Left renal cortex interstitium (tissue), 4 donors: ENCODE measurements at regions not wholly inside any gene's neighbourhood (a gene's known extent, or its start where the extent isn't known, plus 50 kb on each side); places are given as distances from the start of the nearest gene placed in this dataset.

Experiments
- DNase-seq, 4 donors: peaks; one replicate each; pipeline ENCODE4 v3.0.0-alpha.2; 2013; ENCODE audit warnings: low read depth in 4 of 4, low spot score in 2 of 4, missing footprints in 1 of 4

DNA sequence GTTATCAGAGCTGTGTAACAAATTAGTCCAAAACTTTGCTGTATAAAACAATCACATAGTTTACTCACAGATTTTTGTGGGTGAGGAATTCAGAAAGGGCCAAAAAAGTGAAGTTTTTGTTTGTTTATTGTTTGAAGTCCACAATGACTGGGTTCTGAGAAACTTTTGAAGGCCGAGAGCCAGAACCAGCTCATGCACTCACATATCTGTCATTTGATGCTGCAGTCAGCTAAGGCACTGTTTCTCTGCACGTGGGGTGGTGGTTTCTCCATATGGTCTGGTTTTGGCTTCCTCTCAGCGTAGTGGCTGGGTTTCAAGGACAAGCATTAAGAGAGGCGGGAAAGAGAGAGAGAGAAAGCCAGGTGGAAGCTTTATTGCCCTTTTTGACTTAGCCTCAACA, 131.8 kb downstream of the TWIST2 start:
- DNase-seq = no peak

DNA sequence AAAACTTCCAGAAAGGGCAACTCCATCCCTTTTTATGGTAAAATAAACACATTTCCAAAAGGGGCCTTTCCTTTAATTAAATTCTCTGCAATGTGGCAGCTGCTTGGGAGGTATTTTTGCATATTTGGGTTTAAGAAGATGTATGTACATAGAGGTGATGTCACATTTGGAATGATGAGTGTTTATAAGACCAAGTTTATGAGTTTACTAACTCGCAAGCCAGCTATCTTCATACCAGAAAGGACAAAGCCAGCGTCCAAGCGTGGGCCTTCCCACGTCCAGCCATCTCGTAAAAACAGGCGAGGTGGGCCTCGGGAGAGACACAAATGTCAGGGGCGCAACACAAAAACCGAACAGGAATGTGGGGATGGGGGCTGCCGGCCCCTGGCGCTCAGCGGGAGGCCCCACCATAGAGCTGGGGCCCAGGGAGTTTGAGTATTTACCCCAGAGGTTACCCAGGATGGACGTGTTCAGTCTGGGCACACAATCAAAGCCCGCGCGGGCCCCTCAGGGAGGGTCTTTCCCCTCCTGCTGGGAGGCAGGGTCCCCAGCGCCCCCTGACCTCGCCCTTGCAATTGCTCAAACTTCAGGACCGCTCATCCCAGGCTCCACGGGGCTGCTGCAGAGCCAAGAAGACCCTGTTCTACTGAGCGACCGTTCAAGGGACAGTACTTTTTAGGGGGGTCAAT, 137.3 kb downstream of the TWIST2 start:
- DNase-seq = no peak

DNA sequence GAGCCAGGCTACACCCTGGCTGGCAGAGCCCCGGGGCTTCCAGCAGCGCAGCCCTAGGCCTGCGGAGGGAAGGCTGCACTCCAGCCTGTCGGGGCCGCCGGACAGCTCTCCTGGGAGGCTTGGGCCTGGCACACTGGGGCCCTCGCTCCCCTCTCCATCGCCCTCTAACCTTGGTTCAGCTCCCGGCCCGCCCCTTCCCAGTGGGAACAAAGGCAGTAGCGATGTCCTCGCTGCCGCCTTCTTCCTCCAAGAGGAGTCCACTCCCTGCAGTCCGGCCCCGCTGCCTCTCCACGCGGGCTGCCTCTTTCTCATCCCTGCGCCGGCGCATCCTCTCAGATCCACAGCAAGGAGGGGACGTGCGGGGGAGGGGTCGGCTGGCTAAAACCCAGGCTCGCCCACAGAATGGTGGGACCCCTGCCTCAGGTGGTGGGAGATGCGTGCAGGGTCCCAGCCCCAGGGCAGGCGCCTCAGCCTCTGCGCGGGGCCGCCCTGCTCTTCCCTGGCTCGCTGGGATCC, 138.1 kb downstream of the TWIST2 start:
- DNase-seq = no peak

DNA sequence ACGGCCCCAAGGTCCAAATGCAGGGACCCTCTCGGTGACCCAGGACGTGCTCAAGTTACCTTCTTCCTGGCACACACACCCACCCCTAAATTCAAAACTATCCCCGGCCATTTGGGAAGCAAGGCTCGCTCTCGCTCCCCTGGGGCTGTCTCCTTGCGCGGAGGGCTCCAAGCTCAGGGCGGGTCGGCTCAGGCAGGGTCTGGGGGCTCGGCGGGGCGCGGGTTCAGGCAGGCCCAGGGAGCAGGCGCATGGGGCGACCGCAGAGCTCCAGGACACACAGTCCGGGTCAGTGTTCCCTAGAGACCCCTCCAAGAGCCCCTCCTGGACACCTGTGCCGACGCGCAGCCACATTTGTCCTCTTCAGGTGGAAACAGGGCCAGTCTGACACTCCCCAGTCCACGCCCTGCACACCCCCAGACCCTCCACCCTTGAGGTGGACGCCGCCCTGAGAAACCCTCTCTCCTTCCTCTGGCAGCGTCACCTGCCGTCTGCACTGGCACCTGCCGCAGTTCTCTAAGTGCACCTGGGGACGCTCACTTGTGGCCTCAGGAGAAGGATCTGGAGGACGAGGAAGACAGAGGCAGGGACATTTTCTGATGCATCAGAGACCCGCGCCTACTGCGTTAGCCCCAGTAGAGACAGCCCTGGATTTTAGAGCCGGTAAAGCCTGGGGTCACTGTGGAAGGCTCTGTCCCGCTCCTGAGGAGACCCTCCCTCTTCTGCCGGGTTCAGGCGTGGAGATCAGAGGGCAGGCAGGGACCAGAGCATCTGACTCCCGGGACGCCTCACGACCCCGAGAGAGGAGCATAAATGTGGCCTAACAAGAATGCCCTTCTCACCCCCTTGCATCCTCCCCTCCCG, 138.8 kb downstream of the TWIST2 start:
- no peak for DNase-seq

DNA sequence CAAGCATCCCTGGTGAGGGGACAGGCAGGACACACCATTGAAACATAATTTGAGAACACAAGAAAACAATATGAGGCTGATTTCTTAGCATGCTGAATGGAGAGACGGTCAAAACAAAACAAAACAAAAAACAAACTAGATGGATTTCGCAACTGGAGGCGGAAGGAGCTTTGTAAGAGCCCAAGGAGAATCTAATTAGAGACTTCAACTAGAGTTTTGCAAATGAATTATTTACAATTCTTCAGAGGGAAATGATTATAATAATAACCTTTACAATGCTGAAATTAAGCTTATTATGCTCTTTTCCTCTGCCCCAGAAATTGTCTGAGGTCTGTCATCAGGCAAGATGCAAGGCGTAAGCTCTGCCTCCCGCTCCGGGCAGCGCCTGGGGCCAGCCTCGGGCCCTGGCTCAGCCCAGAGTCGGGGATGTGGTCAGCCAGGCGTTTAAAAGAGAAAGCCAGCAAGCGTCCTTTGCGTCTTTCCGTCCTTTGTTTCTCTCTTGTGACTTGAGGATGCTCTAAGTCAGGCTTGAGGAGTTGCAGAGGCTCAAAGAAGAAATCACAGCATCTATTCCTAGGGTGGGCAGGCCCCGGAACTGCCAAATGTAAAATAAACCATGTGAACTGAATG, 139.6 kb downstream of the TWIST2 start:
- no peak for DNase-seq

DNA sequence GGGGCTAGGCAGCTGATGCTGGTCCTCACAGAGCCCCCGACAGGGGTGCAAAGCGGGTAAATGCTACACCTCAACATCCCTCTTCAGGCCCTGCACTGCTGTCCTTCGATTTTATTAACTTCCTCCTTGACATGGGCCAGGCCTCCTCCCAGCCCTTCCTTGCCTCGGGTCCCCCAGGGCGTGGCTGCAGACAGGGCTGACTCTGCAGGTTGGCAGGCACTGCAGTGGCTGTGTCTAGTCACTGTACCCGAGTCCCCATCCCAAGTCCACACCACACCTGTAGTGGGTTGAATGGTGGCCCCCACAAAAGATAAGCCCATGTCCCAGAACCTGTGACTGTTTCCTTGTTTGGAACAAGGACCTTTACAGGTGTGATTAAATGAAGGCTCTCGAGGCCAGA, 140.2 kb downstream of the TWIST2 start:
- no peak for DNase-seq

DNA sequence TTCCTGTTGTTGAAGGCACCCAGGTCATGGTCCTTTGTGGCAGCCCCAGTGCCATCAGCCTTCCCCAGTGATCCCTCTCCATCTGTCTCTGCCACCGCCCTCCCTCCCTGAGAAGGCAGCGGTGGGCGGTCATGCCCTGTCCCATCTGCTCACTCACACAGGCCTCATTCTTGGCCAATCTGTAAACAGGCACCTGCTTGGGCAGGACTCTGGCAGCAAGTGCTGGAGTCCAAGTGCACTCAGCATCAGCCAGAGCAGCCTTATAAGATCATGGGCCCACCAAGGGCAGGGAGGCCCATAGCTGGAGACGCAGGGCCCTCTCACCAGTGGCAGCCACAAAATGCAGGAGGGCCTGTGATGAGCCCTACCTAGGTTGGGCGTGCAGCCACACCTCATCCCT, 140.9 kb downstream of the TWIST2 start:
- no peak for DNase-seq

DNA sequence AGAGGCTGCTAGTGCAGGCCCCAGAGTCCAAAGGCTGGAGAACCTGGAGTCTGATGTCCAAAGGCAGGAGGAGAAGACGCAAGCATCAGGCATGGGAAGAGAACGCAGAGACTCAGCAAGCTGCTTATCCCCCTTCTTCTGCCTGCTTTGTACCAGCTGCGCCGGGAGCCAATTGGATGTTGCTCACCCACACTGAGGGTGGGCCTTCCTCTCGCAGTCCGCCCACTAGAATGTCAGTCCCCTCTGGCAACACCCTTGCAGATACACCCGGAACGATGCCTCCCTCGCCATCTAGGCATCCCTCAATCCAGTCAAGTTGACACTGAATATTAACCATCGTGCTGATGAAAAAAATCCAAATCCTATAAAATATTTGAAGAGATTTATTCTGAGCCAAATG, 141.6 kb downstream of the TWIST2 start:
- DNase-seq = no peak

DNA sequence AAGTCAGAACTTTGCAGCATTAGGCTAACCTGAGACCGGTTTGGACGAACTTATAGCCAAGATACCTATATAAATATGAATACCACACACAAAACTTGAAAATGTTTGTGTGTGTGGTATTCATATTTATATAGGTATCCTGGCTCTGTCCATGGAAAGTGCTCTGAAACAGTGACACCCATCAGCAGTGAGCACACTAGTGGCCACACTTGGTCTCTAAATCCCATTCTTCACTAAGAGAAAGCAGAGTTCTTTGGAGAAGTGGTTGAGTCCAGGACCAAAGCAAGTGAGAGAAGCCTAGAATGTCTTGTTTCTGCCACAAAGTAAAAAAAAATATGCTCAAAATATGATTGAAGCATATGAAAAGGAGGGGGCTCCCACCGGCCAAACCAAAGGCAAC, 146.5 kb downstream of the TWIST2 start:
- DNase-seq = no peak

DNA sequence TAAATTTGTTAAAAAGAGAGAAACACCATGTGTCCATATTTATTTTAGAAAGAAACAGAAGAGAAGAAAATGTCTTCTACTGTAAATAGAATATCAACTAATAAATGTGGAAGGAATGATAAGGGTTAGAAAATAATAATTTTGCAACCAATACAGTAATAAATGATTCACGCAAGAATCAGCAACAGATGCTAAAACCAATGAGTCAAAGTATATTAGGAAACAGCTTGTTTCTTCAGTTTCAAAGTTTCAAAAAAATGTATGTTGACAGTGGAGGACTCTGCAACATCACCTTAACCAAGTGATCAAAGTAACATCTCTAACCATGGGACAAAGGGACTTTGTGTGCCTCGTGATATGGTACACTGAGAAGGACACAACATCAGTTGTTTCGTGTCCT, 147.0 kb downstream of the TWIST2 start:
- no peak for DNase-seq

DNA sequence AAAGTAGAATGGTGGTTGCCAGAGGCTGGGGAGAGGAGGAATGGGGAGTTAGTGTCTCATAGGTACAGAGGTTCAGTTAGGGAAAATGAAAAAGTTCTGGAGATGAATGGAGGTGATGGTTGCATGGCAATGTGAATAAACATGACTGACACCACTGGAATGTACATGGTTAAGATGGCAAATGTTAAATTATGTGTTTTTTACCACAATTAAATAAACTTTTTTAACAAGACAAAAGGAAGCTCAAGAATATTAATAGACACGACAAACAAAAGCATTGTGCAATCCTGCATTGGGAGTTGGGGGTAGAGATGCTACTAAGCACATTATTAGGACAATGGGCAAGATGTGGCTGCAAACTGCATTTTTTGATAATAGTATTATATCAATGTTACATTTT, 147.7 kb downstream of the TWIST2 start:
- no peak for DNase-seq

DNA sequence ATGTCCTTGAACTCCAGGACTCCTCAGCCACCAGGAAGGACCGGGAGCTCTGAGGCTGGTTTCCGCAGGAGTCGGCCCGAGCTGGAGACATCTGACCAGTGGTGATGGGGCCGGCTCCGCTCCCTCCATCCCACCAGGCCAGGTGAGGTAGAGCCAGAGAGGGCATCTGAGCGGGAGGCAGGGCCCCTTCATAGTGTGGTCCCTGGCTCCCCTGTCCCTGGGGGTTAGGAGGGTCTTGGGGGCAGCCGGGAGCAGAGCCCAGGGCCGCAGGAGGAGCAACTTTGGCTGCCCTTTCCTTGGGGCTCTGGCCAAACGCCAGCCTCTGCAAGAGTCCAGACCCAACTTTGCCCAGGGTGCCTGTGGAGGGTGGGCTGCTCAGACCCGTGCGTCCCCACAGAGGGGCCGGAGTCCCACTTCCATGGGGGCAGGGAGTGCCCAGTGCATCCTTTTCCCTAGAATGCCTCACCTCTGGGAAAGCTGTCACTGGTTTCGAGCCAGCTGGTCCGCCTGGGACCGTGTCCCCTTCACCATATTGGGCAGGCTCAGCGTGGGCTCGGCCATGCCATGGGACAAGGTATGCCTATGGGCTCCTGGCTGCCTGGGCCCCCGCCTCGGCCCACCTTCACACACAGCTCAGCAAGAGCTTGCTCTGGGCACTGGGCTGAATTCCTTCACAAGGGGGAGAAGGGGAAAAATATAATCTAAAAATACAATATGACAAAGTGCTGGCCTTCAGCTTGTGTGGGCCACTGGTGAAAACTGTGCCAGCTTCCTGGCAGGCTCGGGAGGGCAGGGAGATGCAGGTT, 148.6 kb downstream of the TWIST2 start:
- DNase-seq = no peak

DNA sequence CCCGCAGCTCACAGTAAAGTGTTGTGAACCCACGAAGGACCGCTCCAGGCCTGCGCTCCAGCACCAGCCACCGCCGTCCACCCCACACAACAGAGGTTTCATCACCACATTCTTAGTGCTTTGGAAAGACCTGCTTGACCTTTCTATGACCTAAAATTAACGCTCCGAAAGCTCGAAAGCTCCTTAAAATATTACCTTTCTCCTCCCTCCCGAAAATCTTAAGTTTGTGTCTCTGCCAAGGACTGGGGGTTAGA, 149.2 kb downstream of the TWIST2 start:
- DNase-seq = no peak

DNA sequence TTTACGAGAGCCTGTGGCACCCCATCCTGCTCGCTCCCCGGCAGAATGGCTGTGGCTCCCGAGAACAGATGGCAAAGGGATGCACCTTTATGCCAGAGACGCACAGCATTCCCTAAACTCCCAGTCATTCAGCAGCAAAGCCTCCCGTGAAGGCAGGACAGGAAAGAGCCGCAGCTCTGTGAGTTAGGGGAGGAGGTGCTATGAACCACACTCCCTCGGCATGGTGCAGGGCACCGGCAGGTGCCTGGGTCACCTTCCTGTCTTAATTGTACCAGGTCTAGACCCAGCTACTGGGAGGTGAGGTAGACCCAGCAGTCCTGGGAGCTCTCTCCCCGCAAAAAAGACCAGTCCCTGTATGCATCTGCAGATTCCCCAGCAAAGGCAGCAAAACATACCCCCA, 149.8 kb downstream of the TWIST2 start:
- DNase-seq = no peak
